GM21786 (cell line): ENCODE measurements at regions not wholly inside any gene's neighbourhood (a gene's known extent, or its start where the extent isn't known, plus 50 kb on each side); places are given as distances from the start of the nearest gene placed in this dataset.
A peak's percentile ranks its signal among the peaks of the same experiment; 100 is the strongest.
"Not testable (repeated sequence)": the region's sequence is repeated elsewhere in the genome, so short reads cannot be mapped to it uniquely, and the experiment has no call there.

Source experiments
- ATAC-seq: cut with Tn5 transposase; IDR thresholded peaks from one replicate; pipeline ENCODE4 v1.9.1; 2021; ENCODE audit not compliant: unreplicated experiment

DNA sequence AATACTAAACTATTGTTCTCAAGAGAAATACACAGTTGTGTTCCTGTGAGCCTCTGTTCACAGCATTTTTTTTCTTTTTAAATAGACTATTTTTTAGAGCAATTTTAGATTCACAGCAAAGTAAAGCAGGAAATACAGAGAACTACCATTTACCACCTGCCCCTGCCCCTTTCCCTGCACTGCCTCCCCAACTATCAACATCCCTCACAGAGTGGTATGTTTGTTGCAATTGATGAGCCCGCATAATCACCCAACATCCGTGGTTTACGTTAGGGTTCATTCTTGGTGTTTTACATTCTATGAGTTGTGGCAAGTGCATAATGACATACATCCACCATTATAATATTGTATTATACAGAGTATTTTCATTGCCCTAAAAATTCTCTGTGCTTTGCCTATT lies 71.6 kb upstream of the TNFAIP3 start:
- ATAC-seq: no peak

GRCh38 chr6:137798261-137798660 lies 68.8 kb upstream of the TNFAIP3 start:
- no peak for ATAC-seq

DNA sequence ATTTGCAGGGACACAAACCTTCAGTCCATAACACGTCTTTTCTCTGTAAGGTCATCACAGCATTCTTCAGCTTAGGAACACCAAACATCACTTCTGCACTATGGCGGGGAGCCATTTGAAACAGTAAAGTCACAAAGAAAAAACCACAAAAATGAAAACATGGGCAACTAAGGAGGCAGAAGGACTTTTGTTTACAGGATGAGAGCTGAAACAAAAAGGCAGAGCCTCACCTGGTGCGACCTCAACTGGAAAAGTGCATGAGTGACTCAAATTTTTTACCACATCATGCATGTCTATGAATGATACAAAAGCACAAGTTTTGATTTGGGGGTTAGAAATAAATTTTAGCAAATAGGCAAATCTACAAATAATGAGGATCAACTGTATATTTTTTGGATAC lies 68.2 kb upstream of the TNFAIP3 start:
- ATAC-seq: no peak

GRCh38 chr6:137799950-137800568 lies 67.0 kb upstream of the TNFAIP3 start:
- ATAC-seq: peak; percentile 65

GRCh38 chr6:137800762-137801161 lies 66.3 kb upstream of the TNFAIP3 start:
- no peak for ATAC-seq

DNA sequence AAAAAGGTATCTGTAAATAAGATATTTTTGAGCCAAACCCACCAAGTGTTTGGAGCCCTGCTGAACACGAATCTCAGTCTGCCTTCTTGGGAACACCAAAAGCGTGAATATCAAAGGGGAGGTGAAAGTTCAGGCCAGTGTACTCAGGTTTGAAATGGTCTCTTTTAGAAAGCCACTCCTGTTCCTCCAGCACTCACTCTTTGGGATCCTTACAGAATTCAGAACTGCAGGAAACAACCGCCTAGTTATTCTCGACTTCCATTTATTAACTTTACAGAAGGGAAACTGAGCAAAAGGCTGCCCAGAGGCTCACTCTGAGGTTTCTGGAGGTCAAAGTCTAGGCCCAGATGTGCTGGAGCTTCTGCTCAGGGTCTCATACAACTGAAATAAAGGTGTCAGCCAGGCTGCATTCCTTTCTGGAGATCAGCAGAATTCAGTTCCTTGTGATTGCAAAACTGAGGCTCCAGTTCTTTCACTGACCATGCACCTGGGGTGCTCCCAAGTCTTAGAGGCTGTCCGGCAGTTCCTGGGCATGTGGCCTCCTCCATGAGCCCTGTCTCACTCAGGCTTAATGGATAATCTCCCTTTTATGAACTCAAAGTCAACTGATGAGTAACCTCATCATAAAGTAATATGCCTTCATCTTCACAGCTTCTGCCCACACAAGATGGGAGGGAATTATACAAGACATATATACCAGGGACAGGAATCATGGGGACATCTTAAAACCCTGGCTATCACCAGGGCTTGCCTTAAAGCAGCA lies 65.5 kb upstream of the TNFAIP3 start:
- ATAC-seq: no peak

- no peak for ATAC-seq
Observed at GRCh38 chr6:137802408-137803182, 64.5 kb upstream of the TNFAIP3 start.

DNA sequence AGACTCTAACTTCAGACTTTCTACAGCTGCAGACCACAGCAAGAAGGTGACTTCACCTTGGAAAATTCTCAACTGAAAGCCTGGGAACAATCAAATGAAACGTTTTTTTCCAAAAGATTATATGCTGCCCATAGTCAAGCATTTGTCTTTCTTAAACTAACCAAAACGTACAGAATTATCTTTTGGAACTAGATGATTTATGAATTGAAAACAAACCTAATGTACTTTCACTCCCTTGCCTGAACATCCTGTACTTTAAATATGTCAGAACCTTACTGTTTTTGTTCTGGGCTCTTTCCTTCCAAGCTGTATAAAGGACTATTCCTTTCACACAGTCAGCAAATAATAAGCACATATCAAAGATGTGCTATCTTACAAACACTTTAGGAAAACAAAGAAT lies 62.4 kb upstream of the TNFAIP3 start:
- no peak for ATAC-seq

GRCh38 chr6:137805622-137806021 lies 61.4 kb upstream of the TNFAIP3 start:
- ATAC-seq: no peak

- no peak for ATAC-seq
Observed at GRCh38 chr6:137806914-137807682, 60.0 kb upstream of the TNFAIP3 start.

GRCh38 chr6:137808191-137808590 lies 58.9 kb upstream of the TNFAIP3 start:
- ATAC-seq: no peak

- ATAC-seq: no peak
Observed at GRCh38 chr6:137808836-137809315, 58.2 kb upstream of the TNFAIP3 start.

- ATAC-seq: not testable (repeated sequence)
Observed at GRCh38 chr6:137809895-137810553, 57.0 kb upstream of the TNFAIP3 start.

DNA sequence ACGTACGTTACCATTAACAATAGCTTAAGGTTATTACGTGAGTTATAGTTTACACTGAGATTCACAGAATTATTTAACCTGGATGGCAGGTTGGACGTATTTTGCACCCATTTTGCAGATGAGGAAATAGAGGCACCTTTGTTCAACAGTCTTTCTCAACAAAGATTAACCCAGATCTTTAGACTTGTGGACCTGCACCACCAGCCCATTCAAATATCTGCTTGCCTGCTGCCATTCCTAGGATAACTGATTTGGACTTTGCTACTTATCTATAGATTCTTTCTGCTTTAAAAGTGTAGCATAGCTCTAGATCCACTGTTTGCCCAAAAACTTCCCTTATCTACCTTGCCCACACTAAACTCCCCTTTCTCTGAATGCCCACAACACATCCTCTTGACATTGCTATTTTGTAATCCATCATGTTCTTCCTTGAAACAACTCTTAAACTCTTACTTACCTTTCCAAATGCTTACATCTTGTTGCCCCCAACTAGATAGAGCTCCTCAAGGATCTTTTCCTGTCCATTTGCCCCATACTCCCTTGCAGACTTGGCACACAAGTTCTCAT lies 56.4 kb upstream of the TNFAIP3 start:
- ATAC-seq: no peak

GRCh38 chr6:137811121-137811915 lies 55.7 kb upstream of the TNFAIP3 start:
- ATAC-seq: peak; percentile 92

- peak; percentile 0 for ATAC-seq
Observed at GRCh38 chr6:137811916-137812553, 55.0 kb upstream of the TNFAIP3 start.

- ATAC-seq: no peak
Observed at GRCh38 chr6:137813308-137813970, 53.6 kb upstream of the TNFAIP3 start.

DNA sequence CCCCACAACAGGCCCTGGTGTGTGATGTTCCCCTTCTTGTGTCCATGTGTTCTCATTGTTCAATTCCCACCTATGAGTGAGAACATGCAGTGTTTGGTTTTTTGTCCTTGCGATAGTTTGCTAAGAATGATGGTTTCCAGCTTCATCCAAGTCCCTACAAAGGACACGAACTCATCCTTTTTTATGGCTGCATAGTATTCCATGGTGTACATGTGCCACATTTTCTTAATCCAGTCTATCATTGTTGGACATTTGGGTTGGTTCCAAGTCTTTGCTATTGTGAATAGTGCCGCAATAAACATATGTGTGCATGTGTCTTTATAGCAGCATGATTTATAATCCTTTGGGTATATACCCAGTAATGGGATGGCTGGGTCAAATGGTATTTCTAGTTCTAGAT lies 53.0 kb upstream of the TNFAIP3 start:
- not testable (repeated sequence) for ATAC-seq
